Ectodermal cell (in vitro differentiated cells): ENCODE measurements at regions not wholly inside any gene's neighbourhood (a gene's known extent, or its start where the extent isn't known, plus 50 kb on each side); places are given as distances from the start of the nearest gene placed in this dataset.

Experiments
- H3K27ac ChIP-seq: 2 replicates; pipeline ENCODE4 v1.7.0; 2013; ENCODE audit warnings: mild to moderate bottlenecking, low read depth, low read length; ENCODE audit not compliant: insufficient read depth, poor library complexity, severe bottlenecking
- H3K27me3 ChIP-seq: 2 replicates; pipeline ENCODE4 v1.7.0; 2013; ENCODE audit warnings: mild to moderate bottlenecking, low read length; ENCODE audit not compliant: insufficient read depth, control insufficient read depth, poor library complexity, severe bottlenecking
- H3K36me3 ChIP-seq: one replicate; pipeline ENCODE4 v1.7.0; 2013; ENCODE audit warnings: low read length; ENCODE audit not compliant: control insufficient read depth, insufficient read depth
- H3K4me1 ChIP-seq: one replicate; pipeline ENCODE4 v1.7.0; 2013; ENCODE audit warnings: low read length; ENCODE audit not compliant: control insufficient read depth, insufficient read depth
- H3K4me3 ChIP-seq: 2 replicates; pipeline ENCODE4 v1.7.0; 2013; ENCODE audit warnings: low read depth, low read length, control low read depth; ENCODE audit not compliant: insufficient read depth
- H3K9me3 ChIP-seq: 2 replicates; pipeline ENCODE4 v1.7.0; 2013; ENCODE audit warnings: mild to moderate bottlenecking, low read length, moderate library complexity; ENCODE audit not compliant: control insufficient read depth
- WGBS, 2 experiments: methylation state at CpG; one replicate each; pipeline ENCODE4 v1.1.7; 2013; ENCODE audit warnings: missing lambda C conversion rate in 2 of 2; 5-methylcytosine and 5-hydroxymethylcytosine counted together

GRCh38 chr2:168373468-168373867 lies 82.6 kb upstream of the CERS6 start:
- Histone ChIP-seq H3K4me1 (no peaks in the 10 kb centered on the region), H3K27me3 (no peaks in the 10 kb centered on the region), H3K36me3 (no peaks in the 10 kb centered on the region), H3K9me3 (no peaks in the 10 kb centered on the region), H3K4me3 (no peak overlapping the region), H3K27ac (no peak overlapping the region)
- WGBS, 2 experiments: 89 to 100% methylated on average over 1 to 2 of the region's 2 CpGs

- no peaks in the 10 kb centered on the region for H3K27me3 ChIP-seq
- no peaks in the 10 kb centered on the region for H3K36me3 ChIP-seq
- H3K4me1 ChIP-seq: no peaks in the 10 kb centered on the region
- no peaks in the 10 kb centered on the region for H3K9me3 ChIP-seq
- no peak overlapping the region for H3K4me3 ChIP-seq
- no peak overlapping the region for H3K27ac ChIP-seq
Measured at GRCh38 chr2:168375195-168375798, 80.8 kb upstream of the CERS6 start.

- Histone ChIP-seq H3K9me3 (no peaks in the 10 kb centered on the region), H3K36me3 (no peaks in the 10 kb centered on the region), H3K4me3 (no peak overlapping the region), H3K27ac (no peak overlapping the region), H3K4me1 (no peaks in the 10 kb centered on the region), H3K27me3 (no peaks in the 10 kb centered on the region)
- 92 to 97% methylated on average over 6 to 7 of the region's 7 CpGs for WGBS, 2 experiments
Measured at GRCh38 chr2:168378960-168379669, 77.0 kb upstream of the CERS6 start.

GRCh38 chr2:168380500-168380899 lies 75.6 kb upstream of the CERS6 start:
- Histone ChIP-seq H3K4me1 (no peaks in the 10 kb centered on the region), H3K9me3 (no peaks in the 10 kb centered on the region), H3K4me3 (no peak overlapping the region), H3K27me3 (no peaks in the 10 kb centered on the region), H3K27ac (no peak overlapping the region), H3K36me3 (no peaks in the 10 kb centered on the region)
- 94 to 100% methylated on average over 1 to 3 of the region's 3 CpGs for WGBS, 2 experiments

- no peak overlapping the region for H3K27ac ChIP-seq
- no peaks in the 10 kb centered on the region for H3K4me1 ChIP-seq
- no peaks in the 10 kb centered on the region for H3K9me3 ChIP-seq
- no peaks in the 10 kb centered on the region for H3K36me3 ChIP-seq
- H3K4me3 ChIP-seq: no peak overlapping the region
- no peaks in the 10 kb centered on the region for H3K27me3 ChIP-seq
- WGBS, 2 experiments: 90 to 93% methylated on average over 1 of the region's 2 CpGs
Measured at GRCh38 chr2:168392024-168392423, 64.0 kb upstream of the CERS6 start.

GRCh38 chr2:168392797-168393196 lies 63.3 kb upstream of the CERS6 start:
- H3K36me3 ChIP-seq: no peaks in the 10 kb centered on the region
- no peaks in the 10 kb centered on the region for H3K4me1 ChIP-seq
- H3K27ac ChIP-seq: no peak overlapping the region
- 92% methylated on average over 1 to 4 of the region's 4 CpGs for WGBS, 2 experiments
- no peaks in the 10 kb centered on the region for H3K9me3 ChIP-seq
- H3K27me3 ChIP-seq: no peaks in the 10 kb centered on the region
- H3K4me3 ChIP-seq: no peak overlapping the region

- H3K36me3 ChIP-seq: no peaks in the 10 kb centered on the region
- H3K4me1 ChIP-seq: no peaks in the 10 kb centered on the region
- no peaks in the 10 kb centered on the region for H3K27me3 ChIP-seq
- H3K9me3 ChIP-seq: no peaks in the 10 kb centered on the region
- H3K4me3 ChIP-seq: no peak overlapping the region
- no peak overlapping the region for H3K27ac ChIP-seq
Measured at GRCh38 chr2:168394262-168394661, 61.8 kb upstream of the CERS6 start.

GRCh38 chr2:168396131-168396530 lies 59.9 kb upstream of the CERS6 start:
- no peaks in the 10 kb centered on the region for H3K4me1 ChIP-seq
- H3K36me3 ChIP-seq: no peaks in the 10 kb centered on the region
- no peak overlapping the region for H3K27ac ChIP-seq
- no peak overlapping the region for H3K4me3 ChIP-seq
- WGBS, 2 experiments: 89 to 91% methylated on average over 2 of the region's 2 CpGs
- H3K27me3 ChIP-seq: no peaks in the 10 kb centered on the region
- no peaks in the 10 kb centered on the region for H3K9me3 ChIP-seq

- WGBS, 2 experiments: 80 to 95% methylated on average over 2 of the region's 2 CpGs
- Histone ChIP-seq H3K27me3 (no peaks in the 10 kb centered on the region), H3K27ac (no peak overlapping the region), H3K36me3 (no peaks in the 10 kb centered on the region), H3K4me3 (no peak overlapping the region), H3K4me1 (no peaks in the 10 kb centered on the region), H3K9me3 (no peaks in the 10 kb centered on the region)
Measured at GRCh38 chr2:168397629-168398028, 58.4 kb upstream of the CERS6 start.

- Histone ChIP-seq H3K4me3 (no peak overlapping the region), H3K27me3 (no peaks in the 10 kb centered on the region), H3K36me3 (no peaks in the 10 kb centered on the region), H3K9me3 (no peaks in the 10 kb centered on the region), H3K4me1 (no peaks in the 10 kb centered on the region), H3K27ac (no peak overlapping the region)
- WGBS, 2 experiments: 83 to 90% methylated on average over 4 of the region's 4 CpGs
Measured at GRCh38 chr2:168401048-168401556, 55.0 kb upstream of the CERS6 start.
